HCT116 (cell line): ENCODE measurements at regions not wholly inside any gene's neighbourhood (a gene's known extent, or its start where the extent isn't known, plus 50 kb on each side); places are given as distances from the start of the nearest gene placed in this dataset.

ENCODE experiments used
- ATAC-seq: fragments of 200-7000 bp; cut with Tn5 transposase; 2 replicates; pipeline ENCODE4 v1.9.1; 2020; ENCODE audit warnings: mild to moderate bottlenecking, moderate library complexity
- BruUV-seq: library from RNA; stranded (reverse); fragments of 400-500 nt; replicated peaks from 2 replicates; lab custom pipeline; 2021; lab: Mats Ljungman, UMichigan
- CTCF ChIA-PET: fragments of 300-600 bp; sonication (Branson Sonifier 250); formaldehyde crosslinking; loops from one replicate; lab custom pipeline; 2021; ENCODE audit warnings: antibody characterized with exemption; lab: Charles Lee
- POLR2A ChIA-PET: fragments of 300-600, 350-600 bp; sonication (Branson Sonifier 250); formaldehyde crosslinking; loops from one replicate; lab custom pipeline; 2021; ENCODE audit warnings: antibody characterized with exemption; lab: Charles Lee
- RAD21 ChIA-PET, 2 experiments: fragments of 300-600 bp; sonication (Branson Sonifier 250); formaldehyde crosslinking; loops; one replicate each; lab custom pipeline; 2023; ENCODE audit warnings: low total read pairs in 2 of 2; ENCODE audit not compliant: uncharacterized antibody in 2 of 2, unreplicated experiment in 2 of 2, low non-redundant PET in 1 of 2; lab: Charles Lee
- DNase-seq: peaks from one replicate; pipeline ENCODE4 v3.0.0-alpha.2; 2010; ENCODE audit warnings: low read depth, low spot score
- H2AFZ ChIP-seq: fragments of 200-600 bp; shearing (Covaris generic), sonication (generic); 2 replicates; pipeline ENCODE4 v1.6.1; 2017; ENCODE audit warnings: low read depth, mixed run types, mixed read lengths, antibody characterized with exemption, low read length; ENCODE audit not compliant: poor library complexity, severe bottlenecking
- H3K27ac ChIP-seq: 2 replicates; pipeline ENCODE4 v1.5.1; 2012; ENCODE audit warnings: low read depth, low read length
- H3K27me3 ChIP-seq: fragments of 200-600 bp; sonication (generic); 2 replicates; pipeline ENCODE4 v1.6.1; 2016; ENCODE audit warnings: mixed run types, low read length, mixed read lengths; ENCODE audit not compliant: insufficient read depth
- H3K36me3 ChIP-seq, 2 experiments: fragments of 200-500 bp in 1 of 2; fragments of 200-600 bp in 1 of 2; sonication (Bioruptor generic) in 1 of 2; sonication (generic) in 1 of 2; 2 replicates each; pipeline versions ENCODE4 v1.5.1 to v1.6.1; 2014 to 2016; ENCODE audit warnings: low read length in 2 of 2, inconsistent platforms in 1 of 2, mixed read lengths in 1 of 2, mixed run types in 1 of 2; ENCODE audit not compliant: insufficient read depth in 2 of 2, control insufficient read depth in 1 of 2
- H3K4me1 ChIP-seq, 2 experiments: fragments of 200-600 bp in 1 of 2; sonication (generic) in 1 of 2; 2 replicates each; pipeline versions ENCODE4 v1.5.1 to v1.6.1; 2012 to 2017; ENCODE audit warnings: low read length in 2 of 2, inconsistent platforms in 1 of 2, mild to moderate bottlenecking in 1 of 2, mixed read lengths in 1 of 2, mixed run types in 1 of 2, moderate library complexity in 1 of 2; ENCODE audit not compliant: insufficient read depth in 2 of 2, control insufficient read depth in 1 of 2
- H3K4me2 ChIP-seq: fragments of 200-600 bp; sonication (generic); 2 replicates; pipeline ENCODE4 v1.6.1; 2017; ENCODE audit warnings: mixed run types, low read length, mixed read lengths
- H3K4me3 ChIP-seq, 2 experiments: fragments of 200-600 bp in 1 of 2; sonication (generic) in 1 of 2; replicated peaks in 1 of 2; 2 replicates each; pipeline ENCODE4 v1.5.1; 2011 to 2016; ENCODE audit warnings: low read length in 2 of 2, control low read depth in 1 of 2, low read depth in 1 of 2, mild to moderate bottlenecking in 1 of 2, mixed read lengths in 1 of 2, mixed run types in 1 of 2
- H3K79me2 ChIP-seq: fragments of 200-600 bp; sonication (generic); 2 replicates; pipeline ENCODE4 v1.6.1; 2017; ENCODE audit warnings: mild to moderate bottlenecking, mixed run types, low read length, moderate library complexity, mixed read lengths; ENCODE audit not compliant: insufficient read depth
- H3K9ac ChIP-seq: fragments of 200-600 bp; sonication (generic); 2 replicates; pipeline ENCODE4 v1.6.1; 2016; ENCODE audit warnings: low read length, mixed read lengths
- H3K9me2 ChIP-seq: fragments of 200-600 bp; sonication (generic), shearing (Covaris generic); 2 replicates; pipeline ENCODE4 v1.6.1; 2017; ENCODE audit warnings: mixed run types, mild to moderate bottlenecking, moderate library complexity; ENCODE audit not compliant: insufficient read depth
- H3K9me3 ChIP-seq, 2 experiments: fragments of 200-500 bp in 1 of 2; fragments of 200-600 bp in 1 of 2; sonication (Bioruptor generic) in 1 of 2; sonication (generic) in 1 of 2; 2 replicates each; pipeline ENCODE4 v1.6.1; 2014 to 2017; ENCODE audit warnings: low read length in 2 of 2, mixed read lengths in 2 of 2, inconsistent platforms in 1 of 2, low read depth in 1 of 2, mild to moderate bottlenecking in 1 of 2, mixed run types in 1 of 2, moderate library complexity in 1 of 2; ENCODE audit not compliant: control insufficient read depth in 1 of 2, insufficient read depth in 1 of 2
- H4K20me1 ChIP-seq: fragments of 200-600 bp; sonication (generic), shearing (Covaris generic); 2 replicates; pipeline ENCODE4 v1.6.1; 2017; ENCODE audit warnings: mixed run types, mild to moderate bottlenecking, moderate library complexity; ENCODE audit not compliant: insufficient read depth
- CBX3 ChIP-seq: IDR thresholded peaks from 2 replicates; pipeline ENCODE4 v1.6.1; 2012; ENCODE audit warnings: low read depth
- CEBPB ChIP-seq: IDR thresholded peaks from 2 replicates; pipeline ENCODE4 v1.6.1; 2012; ENCODE audit warnings: low read depth
- FOSL1 ChIP-seq: IDR thresholded peaks from 2 replicates; pipeline ENCODE4 v1.6.1; 2012; ENCODE audit warnings: low read depth
- JUND ChIP-seq: IDR thresholded peaks from 2 replicates; pipeline ENCODE4 v1.6.1; 2012
- POLR2A ChIP-seq: IDR thresholded peaks from 2 replicates; pipeline ENCODE4 v1.7.0; 2011; ENCODE audit warnings: borderline replicate concordance; ENCODE audit not compliant: insufficient read depth, insufficient read length; ENCODE audit errors: extremely low read depth
- RAD21 ChIP-seq: IDR thresholded peaks from 2 replicates; pipeline ENCODE4 v1.6.1; 2012; ENCODE audit warnings: low read depth, mild to moderate bottlenecking
- REST ChIP-seq: IDR thresholded peaks from 2 replicates; pipeline ENCODE4 v1.6.1; 2012; ENCODE audit warnings: low read depth
- SIN3A ChIP-seq: IDR thresholded peaks from 2 replicates; pipeline ENCODE4 v1.6.1; 2012; ENCODE audit warnings: low read depth
- TCF7L2 ChIP-seq: IDR thresholded peaks from 2 replicates; pipeline ENCODE4 v1.7.0; 2011; ENCODE audit warnings: borderline replicate concordance, inconsistent platforms; ENCODE audit not compliant: insufficient read depth, insufficient read length; ENCODE audit errors: extremely low read depth
- ZBTB33 ChIP-seq: IDR thresholded peaks from 2 replicates; pipeline ENCODE4 v1.6.1; 2011; ENCODE audit warnings: mild to moderate bottlenecking, low read length, moderate library complexity; ENCODE audit not compliant: insufficient replicate concordance; ENCODE audit errors: extremely low read depth
- intact Hi-C: fragments of 100-400 bp; cut with micrococcal nuclease; formaldehyde crosslinking; loops from 2 replicates; pipeline ENCODE4 v1.10.0; 2022

- no peak for TF ChIP-seq ZBTB33
- TF ChIP-seq JUND = no peak
- TF ChIP-seq TCF7L2 = no peak
- no peak for TF ChIP-seq SIN3A
- TF ChIP-seq POLR2A = no peak
These were observed 231.7 kb upstream of the SATB1 start (continued) for GRCh38 chr3:18656866-18657265.

GRCh38 chr3:18656410-18656809 is 231.3 kb upstream of the SATB1 start:
- no peak overlapping the region for H3K9ac ChIP-seq
- RAD21 ChIA-PET = no interaction called here
- no peaks in the 10 kb centered on the region for H3K79me2 ChIP-seq
- intact Hi-C loops = no loop called here
- TF ChIP-seq RAD21 = no peak
- no peaks in the 10 kb centered on the region for H3K9me3 ChIP-seq
- no peak overlapping the region for H3K4me3 ChIP-seq
- H3K27me3 ChIP-seq = no peaks in the 10 kb centered on the region
- no peaks in the 10 kb centered on the region for H3K9me2 ChIP-seq
- H3K36me3 ChIP-seq = no peaks in the 10 kb centered on the region
- CTCF ChIA-PET = no interaction called here
- no TSS peak for BruUV-seq
- POLR2A ChIA-PET = no interaction called here
- H2AFZ ChIP-seq = no peak overlapping the region
- no peak overlapping the region for H3K27ac ChIP-seq
- no peak for DNase-seq
- no peaks in the 10 kb centered on the region for H4K20me1 ChIP-seq
- no peak for ATAC-seq
- H3K4me2 ChIP-seq = no peak overlapping the region
- no peaks in the 10 kb centered on the region for H3K4me1 ChIP-seq

GRCh38 chr3:18655827-18656226 is 230.7 kb upstream of the SATB1 start:
- TF ChIP-seq CBX3 (no peak), REST (no peak), CEBPB (no peak), FOSL1 (no peak)
- TF ChIP-seq, all 23 proteins: peak for 0
- H3K27ac ChIP-seq = no peak overlapping the region
- H3K4me3 ChIP-seq = no peak overlapping the region
- H3K4me2 ChIP-seq = no peak overlapping the region
- intact Hi-C loops = no loop called here
- no peaks in the 10 kb centered on the region for H3K9me2 ChIP-seq
- H3K27me3 ChIP-seq = no peaks in the 10 kb centered on the region
- no peak overlapping the region for H3K9ac ChIP-seq
- no TSS peak for BruUV-seq
- POLR2A ChIA-PET = no interaction called here
- no peaks in the 10 kb centered on the region for H3K4me1 ChIP-seq
- ATAC-seq = no peak
- H3K79me2 ChIP-seq = no peaks in the 10 kb centered on the region
- H3K9me3 ChIP-seq = no peaks in the 10 kb centered on the region
- no peaks in the 10 kb centered on the region for H3K36me3 ChIP-seq
- H4K20me1 ChIP-seq = no peaks in the 10 kb centered on the region
- RAD21 ChIA-PET = no interaction called here
- CTCF ChIA-PET = no interaction called here
- DNase-seq = no peak
- H2AFZ ChIP-seq = no peak overlapping the region
